ENCODE measurements at regions not wholly inside any gene's neighbourhood (a gene's known extent, or its start where the extent isn't known, plus 50 kb on each side); places are given as distances from the start of the nearest gene placed in this dataset.

GRCh38 chr2:144796164-144796563 is 276.2 kb upstream of the ZEB2 start:
- ATAC-seq (ENCODE audit: low read depth) (no peak), DNase-seq (no peak)
- Mint-ChIP-seq H3K27ac (no peak overlapping the region), H3K9me3 (ENCODE audit: insufficient read depth) (no peaks in the 10 kb centered on the region), H3K4me3 (no peak overlapping the region), H3K4me1 (no peaks in the 10 kb centered on the region), H3K27me3 (no peaks in the 10 kb centered on the region)
- CTCF ChIA-PET, result no interaction called here
- H3K79me2 ChIP-seq (ENCODE audit: control insufficient read depth, insufficient read depth, low read length), result no peaks in the 10 kb centered on the region
- no peaks in the 10 kb centered on the region for H3K9me3 ChIP-seq (ENCODE audit: control extremely low read depth in 1 of 3, control insufficient read depth in 2 of 3, insufficient read depth in 1 of 3, low read length in 2 of 3)
- H2AFZ ChIP-seq (ENCODE audit: insufficient read depth, low read depth, low read length, poor library complexity, severe bottlenecking), result no peak overlapping the region
- no peaks in the 10 kb centered on the region for H3K36me3 ChIP-seq (replicated peaks in 1 of 2; ENCODE audit: control extremely low read depth in 1 of 2, control insufficient read depth in 1 of 2, extremely low read depth in 1 of 2, insufficient read depth in 2 of 2, low read length in 1 of 2)
- no peaks in the 10 kb centered on the region for H3K4me1 ChIP-seq (ENCODE audit: control insufficient read depth in 2 of 2, insufficient read depth in 2 of 2, low read length in 2 of 2)
- H3K4me2 ChIP-seq (replicated peaks; ENCODE audit: low read depth, low read length, poor library complexity, severe bottlenecking), result no peak overlapping the region
- H3K4me3 ChIP-seq (ENCODE audit: control extremely low read depth in 1 of 5, extremely low read depth in 1 of 5, insufficient read depth in 1 of 5, low read depth in 2 of 5, low read length in 4 of 5), result no peak overlapping the region
- POLR2A ChIA-PET, result no interaction called here
- 96% methylated on average over 2 of the region's 2 CpGs for WGBS (ENCODE audit: insufficient coverage)
- H3K27me3 ChIP-seq (replicated peaks in 1 of 4; ENCODE audit: control extremely low read depth in 1 of 4, control insufficient read depth in 3 of 4, insufficient read depth in 4 of 4, low read length in 3 of 4), result no peaks in the 10 kb centered on the region
- H3K27ac ChIP-seq (ENCODE audit: low read length in 2 of 2), result no peak overlapping the region
- no peak overlapping the region for H3K9ac ChIP-seq (ENCODE audit: low read length)
- no peak for TF ChIP-seq EZH2 (IDR thresholded peaks at IDR 0.05; ENCODE audit: borderline replicate concordance, insufficient read depth, low read depth, low read length, poor library complexity, severe bottlenecking)
- TF ChIP-seq CTCF (IDR thresholded peaks at IDR 0.05), result no peak
- no peaks in the 10 kb centered on the region for H4K20me1 ChIP-seq (ENCODE audit: control insufficient read depth, insufficient read depth, low read length, poor library complexity, severe bottlenecking)
- intact Hi-C loops (cut with micrococcal nuclease), result no loop called here

GRCh38 chr2:144785253-144785652 is 265.3 kb upstream of the ZEB2 start:
- WGBS (ENCODE audit: insufficient coverage), result 100% methylated on average over 5 of the region's 5 CpGs
- H3K36me3 ChIP-seq (replicated peaks in 1 of 2; ENCODE audit: control extremely low read depth in 1 of 2, control insufficient read depth in 1 of 2, extremely low read depth in 1 of 2, insufficient read depth in 2 of 2, low read length in 1 of 2), result no peaks in the 10 kb centered on the region
- ATAC-seq (ENCODE audit: low read depth), result no peak
- Mint-ChIP-seq H3K4me3 (no peak overlapping the region), H3K27ac (no peak overlapping the region), H3K27me3 (no peaks in the 10 kb centered on the region), H3K9me3 (ENCODE audit: insufficient read depth) (no peaks in the 10 kb centered on the region), H3K4me1 (no peaks in the 10 kb centered on the region)
- ChIA-PET CTCF (no interaction called here), POLR2A (no interaction called here)
- H3K4me3 ChIP-seq (ENCODE audit: control extremely low read depth in 1 of 5, extremely low read depth in 1 of 5, insufficient read depth in 1 of 5, low read depth in 2 of 5, low read length in 4 of 5), result no peak overlapping the region
- no peak overlapping the region for H3K27ac ChIP-seq (ENCODE audit: low read length in 2 of 2)
- H3K79me2 ChIP-seq (ENCODE audit: control insufficient read depth, insufficient read depth, low read length), result no peaks in the 10 kb centered on the region
- H3K27me3 ChIP-seq (replicated peaks in 1 of 4; ENCODE audit: control extremely low read depth in 1 of 4, control insufficient read depth in 3 of 4, insufficient read depth in 4 of 4, low read length in 3 of 4), result no peaks in the 10 kb centered on the region
- no peak for DNase-seq
- no peaks in the 10 kb centered on the region for H4K20me1 ChIP-seq (ENCODE audit: control insufficient read depth, insufficient read depth, low read length, poor library complexity, severe bottlenecking)
- TF ChIP-seq EZH2 (IDR thresholded peaks at IDR 0.05; ENCODE audit: borderline replicate concordance, insufficient read depth, low read depth, low read length, poor library complexity, severe bottlenecking) (no peak), CTCF (IDR thresholded peaks at IDR 0.05) (no peak)
- intact Hi-C loops (cut with micrococcal nuclease), result no loop called here
- no peaks in the 10 kb centered on the region for H3K9me3 ChIP-seq (ENCODE audit: control extremely low read depth in 1 of 3, control insufficient read depth in 2 of 3, insufficient read depth in 1 of 3, low read length in 2 of 3)
- H3K9ac ChIP-seq (ENCODE audit: low read length), result no peak overlapping the region
- H3K4me2 ChIP-seq (replicated peaks; ENCODE audit: low read depth, low read length, poor library complexity, severe bottlenecking), result no peak overlapping the region
- H3K4me1 ChIP-seq (ENCODE audit: control insufficient read depth in 2 of 2, insufficient read depth in 2 of 2, low read length in 2 of 2), result no peaks in the 10 kb centered on the region
- no peak overlapping the region for H2AFZ ChIP-seq (ENCODE audit: insufficient read depth, low read depth, low read length, poor library complexity, severe bottlenecking)
